Effector CD4-positive, alpha-beta T cell (primary cell): ENCODE measurements at regions not wholly inside any gene's neighbourhood (a gene's known extent, or its start where the extent isn't known, plus 50 kb on each side); places are given as distances from the start of the nearest gene placed in this dataset.
"Not testable (repeated sequence)": the region's sequence is repeated elsewhere in the genome, so short reads cannot be mapped to it uniquely, and the experiment has no call there.

Experiments used
- DNase-seq: peaks from one replicate; pipeline ENCODE4 v3.0.0-alpha.2; 2020

DNA sequence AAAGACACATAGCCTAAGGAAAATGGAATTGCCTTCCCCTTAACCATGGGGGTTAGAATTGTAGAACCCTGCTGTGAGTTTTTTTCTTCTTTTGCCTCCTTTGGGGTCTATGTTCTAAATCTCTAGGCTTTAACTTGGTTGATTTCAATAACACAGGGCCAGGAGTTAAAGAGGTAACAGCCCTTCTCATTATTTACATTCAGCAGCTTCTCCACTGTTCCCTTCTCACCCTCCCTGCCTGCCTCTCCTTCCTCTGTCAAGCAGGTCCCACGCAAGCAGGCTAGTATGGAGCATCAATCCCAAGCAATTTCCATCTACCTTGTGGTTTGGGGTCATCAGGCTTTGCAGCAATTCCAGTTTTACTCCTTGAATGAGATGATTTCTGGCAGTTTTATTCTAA lies 236.1 kb upstream of the G2E3 start:
- no peak for DNase-seq

DNA sequence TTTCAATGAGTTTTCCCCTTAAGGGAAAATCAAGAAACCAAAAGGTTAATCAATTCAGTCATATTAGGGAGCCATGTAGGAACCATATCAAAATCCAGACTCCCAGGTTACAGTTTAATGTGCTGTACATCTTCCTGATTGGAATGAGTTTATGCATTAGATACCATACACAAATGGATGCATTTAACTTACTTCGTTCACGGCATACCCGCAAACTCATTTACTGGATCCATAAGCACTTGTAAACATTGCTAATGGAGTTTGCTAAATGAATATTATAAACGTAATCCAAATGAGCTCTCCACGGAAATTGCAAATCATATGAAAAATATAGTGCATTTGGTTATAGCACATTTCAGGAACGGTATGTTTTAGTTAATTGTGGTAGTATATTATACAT lies 228.9 kb upstream of the G2E3 start:
- no peak for DNase-seq

DNA sequence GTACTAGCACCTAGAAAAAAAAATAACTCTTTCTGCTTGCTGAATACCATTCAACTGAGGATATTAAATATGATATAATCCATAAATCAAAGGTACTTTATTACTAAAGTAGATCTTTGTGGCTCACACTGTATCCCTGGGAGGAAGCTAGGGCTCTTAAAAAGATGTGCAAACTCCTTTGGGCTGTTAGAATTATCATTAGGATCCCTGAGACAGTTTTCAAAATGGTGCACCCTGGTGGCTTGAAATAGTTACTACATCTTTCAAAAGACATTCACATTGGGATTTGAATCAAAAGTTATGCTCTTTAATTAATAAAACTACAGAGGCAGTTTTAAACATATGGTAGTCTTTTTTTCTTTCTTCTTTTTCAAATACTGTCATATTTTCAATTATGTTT lies 228.5 kb upstream of the G2E3 start:
- no peak for DNase-seq

DNA sequence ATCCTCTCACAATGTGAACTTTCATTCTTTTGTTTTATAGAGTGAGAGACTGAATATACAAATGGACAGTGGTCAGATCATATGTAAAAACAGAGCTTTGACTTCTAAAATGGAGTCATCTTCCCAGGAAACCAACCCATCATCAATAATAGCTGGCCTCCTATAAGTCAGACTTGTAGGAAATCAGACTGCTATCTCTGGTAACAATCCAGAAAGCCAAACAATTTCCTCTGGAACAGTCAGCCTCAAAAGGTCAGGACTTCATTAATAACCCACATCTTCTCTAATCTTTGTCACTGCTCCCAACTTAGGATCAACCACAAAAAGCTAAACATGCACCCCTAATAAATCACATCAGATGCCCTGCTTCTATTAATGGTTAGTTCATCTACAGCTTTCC lies 227.9 kb upstream of the G2E3 start:
- no peak for DNase-seq

DNA sequence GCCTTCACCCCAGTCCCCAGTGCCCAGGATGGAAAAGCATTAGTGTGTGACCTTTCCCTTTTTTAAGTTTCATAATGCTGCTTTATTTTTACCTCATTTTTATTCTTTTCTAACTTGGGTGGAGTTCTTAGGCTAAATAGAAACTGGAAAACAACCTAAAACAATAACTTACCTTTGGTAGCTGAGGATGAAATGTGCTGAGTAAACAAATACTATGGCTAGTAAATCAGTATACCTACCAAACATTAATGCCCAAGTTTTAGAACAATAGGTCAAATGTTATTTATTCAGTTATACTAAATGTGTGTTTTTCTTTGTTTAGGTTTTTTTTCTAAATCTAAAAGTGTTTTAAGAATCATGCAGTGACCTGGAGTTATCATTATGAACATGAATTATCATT lies 226.6 kb upstream of the G2E3 start:
- DNase-seq = no peak

DNA sequence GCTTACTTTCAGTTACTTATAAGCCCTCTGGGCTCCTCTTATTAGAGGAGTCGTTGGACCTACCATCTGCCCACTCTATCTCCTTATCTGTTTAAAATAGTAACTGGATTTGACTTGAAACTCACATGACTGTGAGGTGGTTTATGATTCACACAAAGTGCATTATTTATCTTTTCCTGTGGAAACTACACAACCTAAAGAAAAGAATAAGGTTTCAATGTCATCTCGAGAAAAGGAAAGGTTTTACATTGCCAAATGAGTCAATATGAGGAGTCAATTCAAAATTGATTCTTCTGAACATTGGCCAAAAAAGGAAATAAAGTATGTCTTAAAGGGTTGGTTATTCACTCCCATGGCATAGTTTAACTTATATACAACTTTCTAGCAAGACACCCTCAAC lies 225.0 kb upstream of the G2E3 start:
- no peak for DNase-seq

DNA sequence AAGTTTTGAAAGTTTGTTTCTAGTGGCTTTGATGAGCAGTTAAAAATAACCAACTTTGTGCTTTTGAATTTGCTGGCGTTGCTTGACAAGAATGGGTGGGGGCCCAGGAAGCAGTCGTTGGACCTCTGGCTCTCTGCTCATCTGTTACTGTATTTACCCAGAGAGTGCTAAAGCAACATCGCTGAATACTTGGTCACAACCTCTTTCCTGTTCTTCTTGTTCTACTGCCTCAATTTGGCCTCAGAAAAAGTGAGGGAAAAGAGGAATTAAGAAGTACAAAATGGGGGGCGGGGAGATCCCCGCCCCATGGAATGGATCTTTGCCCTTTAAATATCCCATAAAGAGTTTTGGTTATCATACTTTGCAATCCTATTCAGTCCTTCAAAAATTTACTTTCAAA lies 221.5 kb upstream of the G2E3 start:
- no peak for DNase-seq

DNA sequence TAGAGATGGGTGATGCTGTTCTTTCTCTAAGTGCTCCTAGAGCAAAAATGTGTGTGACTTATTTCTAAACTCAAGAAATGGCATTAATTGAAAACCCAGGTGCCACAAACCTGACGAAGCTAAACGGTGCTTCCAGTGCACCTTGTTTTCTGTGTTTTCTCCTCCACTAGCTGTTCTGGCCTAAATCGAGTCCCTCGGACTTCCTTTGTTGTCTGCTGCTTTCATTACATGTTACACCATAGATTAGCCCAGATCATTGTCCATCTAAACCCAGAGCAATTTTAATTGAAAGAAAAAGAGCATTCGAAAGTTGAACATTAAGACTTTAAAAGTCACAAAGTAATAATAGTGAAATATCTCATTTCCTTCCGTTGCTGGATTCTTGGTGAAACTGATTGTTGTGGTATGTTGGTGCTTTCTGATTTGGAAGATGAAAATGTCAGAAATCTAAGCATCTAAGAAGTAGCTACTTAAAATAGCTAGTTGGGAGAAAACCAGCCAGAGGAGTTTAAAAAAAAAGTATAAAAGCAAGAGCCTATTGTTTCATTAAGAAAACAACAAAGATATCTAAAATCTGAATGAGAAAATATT lies 219.6 kb upstream of the G2E3 start:
- DNase-seq = no peak

DNA sequence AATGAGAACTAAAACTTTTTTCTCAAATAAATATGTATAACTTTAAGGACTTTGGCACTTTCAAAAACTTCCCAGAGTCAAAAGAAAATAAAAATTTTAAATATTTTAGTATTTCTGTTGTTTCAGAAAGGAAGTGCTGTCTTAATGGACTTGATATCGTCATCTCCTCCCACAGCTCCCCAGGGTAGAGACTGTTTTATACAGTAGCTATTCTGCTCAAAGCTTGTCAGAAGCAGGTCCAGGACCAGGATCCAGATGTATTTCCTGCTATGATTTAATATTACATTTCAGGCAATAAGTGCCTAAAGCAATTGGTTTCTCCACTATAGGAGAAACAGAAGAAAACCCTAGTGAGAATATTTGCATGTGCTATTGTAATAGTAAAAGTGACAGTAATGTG lies 218.5 kb upstream of the G2E3 start:
- DNase-seq = no peak

DNA sequence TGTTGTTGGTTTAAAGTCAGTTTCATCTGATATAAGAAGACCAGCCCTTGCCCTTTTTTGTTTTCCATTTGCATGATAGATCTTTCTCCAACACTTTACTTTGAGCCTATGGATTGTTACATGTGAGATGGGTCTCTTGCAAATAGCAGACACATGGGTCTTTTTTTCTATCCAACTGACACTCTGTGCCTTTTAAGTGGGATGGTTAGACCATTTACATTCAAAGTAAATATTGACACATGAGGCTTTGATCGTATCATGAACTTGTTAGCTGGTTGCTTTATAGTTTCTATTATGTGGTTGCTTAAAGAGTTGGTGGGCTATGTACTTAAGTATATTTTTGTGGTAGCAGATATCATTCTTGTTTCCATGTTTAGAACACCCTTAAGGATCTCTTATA lies 213.4 kb upstream of the G2E3 start:
- no peak for DNase-seq

DNA sequence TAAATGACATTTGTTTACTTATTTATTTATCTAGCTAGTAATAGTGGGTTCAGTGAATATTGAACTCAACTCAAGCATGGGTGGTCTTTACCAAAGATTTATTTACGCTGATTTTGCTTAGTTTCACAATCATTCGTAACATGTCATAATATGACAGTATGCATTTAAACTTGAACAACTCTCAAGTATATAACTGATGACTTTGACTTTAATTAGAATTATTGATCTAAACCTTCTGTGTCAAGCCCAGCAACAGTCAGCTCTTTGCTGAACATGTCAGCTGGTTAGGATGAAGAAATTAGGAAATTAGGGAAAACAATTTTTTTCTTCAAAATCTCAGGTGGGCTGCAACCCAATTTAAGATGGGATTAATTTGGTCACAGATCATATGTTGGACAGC lies 210.5 kb upstream of the G2E3 start:
- no peak for DNase-seq

DNA sequence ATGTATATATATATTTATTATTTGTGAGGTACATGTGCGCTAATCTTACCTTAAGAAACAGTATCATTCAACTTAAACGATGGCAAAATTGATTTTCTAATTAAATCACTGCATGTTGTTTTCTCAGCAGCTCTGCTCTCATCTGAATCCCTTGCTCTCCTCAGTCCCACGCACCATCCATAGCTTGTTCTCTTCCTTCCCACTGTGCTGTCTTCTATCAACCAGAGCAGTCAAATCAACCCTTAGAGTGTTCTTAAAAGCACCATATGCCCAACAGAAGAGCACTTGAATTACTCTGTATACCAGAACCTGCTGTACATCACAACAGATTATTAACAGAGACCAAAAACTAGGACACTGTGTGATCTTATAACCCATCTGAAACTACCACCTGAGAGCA lies 209.4 kb upstream of the G2E3 start:
- no peak for DNase-seq

DNA sequence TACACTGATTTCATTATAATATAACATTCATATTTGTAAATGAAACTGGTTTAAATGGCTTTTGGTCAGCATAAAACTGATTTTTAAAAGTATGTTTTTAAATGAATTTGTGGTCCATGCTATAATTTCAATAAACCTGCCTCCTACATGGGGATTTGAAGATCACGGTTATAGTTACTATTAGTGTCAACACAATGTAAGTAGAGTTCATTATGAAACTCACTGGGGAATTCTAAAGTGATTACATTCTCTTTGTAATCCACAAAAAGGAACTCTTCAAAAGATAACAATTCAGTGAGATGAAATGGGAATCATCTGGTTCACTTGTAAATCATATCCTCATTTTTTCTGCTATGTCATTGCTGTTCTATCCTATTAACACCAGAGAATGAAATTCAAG lies 204.5 kb upstream of the G2E3 start:
- no peak for DNase-seq

DNA sequence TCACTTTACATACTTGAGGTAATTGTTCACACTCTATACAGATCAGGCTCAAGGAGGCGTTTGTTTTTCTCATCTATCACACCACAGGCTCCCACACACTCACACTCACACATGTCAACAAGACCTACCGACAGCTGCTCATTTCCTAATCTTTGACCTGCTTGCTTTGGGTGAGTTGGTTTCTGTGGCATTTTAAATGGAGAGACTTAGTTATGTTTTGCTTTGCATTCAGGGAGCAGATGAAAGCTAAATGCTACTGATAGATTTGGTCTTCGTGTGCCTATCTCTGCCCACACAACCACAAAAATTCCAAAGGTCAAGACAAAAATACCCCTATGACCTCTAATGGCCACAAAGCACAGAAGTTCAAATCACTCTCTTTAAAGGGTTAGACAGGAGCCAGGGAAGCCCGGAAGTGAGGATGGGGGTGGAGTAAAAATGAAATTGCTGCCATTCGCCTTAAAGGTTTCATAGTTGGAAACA lies 203.5 kb upstream of the G2E3 start:
- no peak for DNase-seq

DNA sequence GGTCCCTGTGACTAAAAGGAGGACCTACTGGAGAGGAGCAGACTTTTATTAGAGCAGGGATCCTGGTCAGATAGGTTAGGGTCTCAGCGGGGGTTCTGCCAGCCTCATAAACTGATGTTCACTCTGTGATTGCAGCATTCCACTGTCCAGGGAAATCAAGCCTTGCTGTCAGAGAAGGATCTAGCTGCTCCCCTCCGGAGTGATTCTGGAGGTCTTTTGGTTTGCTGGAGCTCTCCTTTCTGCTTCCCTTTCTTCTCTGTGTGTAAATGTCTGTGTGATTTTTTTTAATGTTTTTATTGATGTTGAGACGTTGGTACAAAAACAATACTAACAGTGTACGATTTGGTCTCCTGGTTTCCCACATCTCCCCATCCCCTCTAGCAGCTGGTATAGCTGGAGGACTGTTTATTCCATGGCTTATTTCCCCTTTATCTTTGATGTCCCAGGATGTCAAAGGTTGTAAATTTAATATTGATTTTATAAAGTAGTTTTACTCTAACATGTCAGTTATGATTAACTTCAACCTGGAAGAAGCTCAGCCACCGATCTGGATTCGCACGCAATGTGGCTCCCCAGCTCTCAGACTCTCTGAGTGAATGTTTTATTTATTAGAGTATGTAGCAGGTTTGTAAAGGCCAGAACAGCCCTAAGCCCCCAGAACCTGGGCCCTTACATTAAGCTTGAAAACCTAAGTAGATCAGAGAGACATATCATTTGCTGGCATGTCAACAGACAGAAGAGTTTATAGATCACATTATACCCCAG lies 202.3 kb upstream of the G2E3 start:
- DNase-seq = no peak

DNA sequence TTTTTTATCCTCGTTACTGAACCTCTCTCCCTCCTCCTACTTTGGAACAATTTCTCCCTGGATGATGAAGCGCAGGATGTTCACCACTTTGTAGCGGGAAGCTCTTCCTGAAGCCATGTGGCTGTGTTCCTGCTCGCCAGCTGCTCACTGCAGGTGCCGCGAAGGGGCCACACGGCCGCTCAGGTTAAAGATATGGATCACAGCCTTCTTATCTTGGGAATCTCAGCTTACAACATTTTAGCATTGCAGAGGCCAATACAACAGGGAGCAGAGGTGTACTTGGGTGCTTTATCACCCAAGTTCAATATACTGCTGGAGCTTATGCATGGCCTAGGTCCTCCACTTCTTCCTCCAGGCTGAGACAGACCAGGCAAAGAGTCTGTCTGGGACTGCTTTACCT lies 201.2 kb upstream of the G2E3 start:
- DNase-seq = no peak

DNA sequence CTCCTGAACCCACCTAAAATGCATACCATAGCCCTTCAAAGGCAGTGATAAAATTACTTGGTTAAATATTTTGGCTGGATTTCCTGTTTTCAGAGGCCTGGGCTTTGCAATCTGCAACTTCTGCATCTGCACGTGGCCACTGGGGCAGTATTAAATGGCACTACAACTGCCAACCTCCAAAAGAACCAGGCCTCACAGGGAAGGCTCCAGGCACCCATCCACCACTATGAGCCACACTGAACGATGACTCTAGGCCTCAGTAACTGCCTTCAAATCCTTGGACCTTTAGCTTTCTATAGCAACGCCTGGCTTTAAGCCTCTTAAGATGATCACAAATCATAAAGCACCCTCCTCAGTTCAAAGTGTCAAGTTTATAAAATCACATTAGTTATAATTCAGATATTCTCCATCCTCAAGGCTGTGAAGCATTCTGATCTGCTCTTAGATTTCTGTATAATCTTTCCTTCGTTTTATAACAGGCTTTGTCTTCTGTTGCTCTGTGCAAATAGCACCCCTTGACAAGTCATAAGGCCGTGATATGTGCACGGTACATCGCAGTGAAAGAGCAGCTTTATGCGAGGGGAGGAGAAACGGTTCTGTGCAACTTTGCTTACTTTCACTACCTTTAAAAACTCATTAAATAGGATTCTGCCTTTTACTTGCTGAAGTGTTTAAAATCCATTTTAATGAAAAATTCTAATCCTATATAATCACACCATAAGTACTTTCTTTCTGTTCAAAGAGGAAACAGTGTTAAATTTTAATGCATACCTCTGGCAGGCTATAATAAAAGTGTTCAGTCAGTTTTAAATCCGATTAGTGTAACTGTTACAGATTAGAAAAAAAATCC lies 196.4 kb upstream of the G2E3 start:
- no peak for DNase-seq

DNA sequence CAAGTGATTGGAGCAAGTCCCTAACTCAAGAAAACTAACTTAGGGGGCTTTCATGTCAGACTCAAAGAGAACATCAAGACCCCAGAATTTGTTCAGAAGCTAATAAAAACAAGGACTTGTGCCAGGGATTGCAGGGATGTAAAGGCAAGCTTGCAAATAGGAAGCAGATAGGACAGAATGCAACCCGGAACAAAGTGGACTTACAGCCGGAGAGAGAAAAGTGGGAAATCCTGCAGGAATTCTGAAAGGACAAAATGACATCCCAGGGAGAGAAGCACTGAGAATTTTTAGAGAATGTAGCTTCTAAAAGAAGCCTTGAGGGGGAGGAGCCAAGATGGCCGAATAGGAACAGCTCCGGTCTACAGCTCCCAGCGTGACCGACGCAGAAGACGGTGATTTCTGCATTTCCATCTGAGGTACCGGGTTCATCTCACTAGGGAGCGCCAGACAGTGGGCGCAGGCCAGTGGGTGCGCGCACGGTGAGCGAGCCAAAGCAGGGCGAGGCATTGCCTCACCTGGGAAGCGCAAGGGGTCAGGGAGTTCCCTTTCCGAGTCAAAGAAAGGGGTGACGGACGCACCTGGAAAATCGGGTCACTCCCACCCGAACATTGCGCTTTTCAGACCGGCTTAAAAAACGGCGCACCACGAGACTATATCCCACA lies 195.6 kb upstream of the G2E3 start:
- not testable (repeated sequence) for DNase-seq

DNA sequence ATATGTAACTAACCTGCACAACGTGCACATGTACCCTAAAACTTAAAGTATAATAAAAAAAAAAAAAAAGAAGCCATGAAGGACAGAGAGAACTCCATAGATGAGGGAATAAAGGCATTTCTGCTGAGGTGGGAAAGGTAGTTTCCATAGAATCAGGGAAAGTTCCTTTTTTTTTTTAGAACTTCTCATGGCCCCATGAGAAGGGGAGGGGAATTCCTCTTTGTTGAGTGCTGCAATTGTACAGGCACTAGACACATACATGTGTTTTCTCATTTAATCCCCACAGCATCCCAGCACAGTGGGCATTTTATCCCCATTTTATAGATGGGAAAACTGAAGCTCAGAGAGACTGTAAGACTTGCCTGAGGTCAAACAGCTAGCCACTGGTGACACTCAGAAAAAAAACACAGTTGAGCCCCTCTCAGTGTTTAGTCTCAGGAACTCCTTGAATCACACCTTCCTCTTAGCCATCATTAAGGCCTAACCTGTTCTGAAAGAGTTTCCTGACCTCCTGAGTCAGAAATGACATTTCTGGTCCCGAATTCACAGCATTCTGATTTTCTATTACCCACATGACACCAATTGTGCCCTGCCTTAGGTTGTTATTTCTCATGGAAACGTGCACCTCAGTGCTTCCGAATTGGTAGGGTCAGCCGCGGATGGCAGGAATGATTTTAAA lies 189.3 kb upstream of the G2E3 start:
- no peak for DNase-seq

DNA sequence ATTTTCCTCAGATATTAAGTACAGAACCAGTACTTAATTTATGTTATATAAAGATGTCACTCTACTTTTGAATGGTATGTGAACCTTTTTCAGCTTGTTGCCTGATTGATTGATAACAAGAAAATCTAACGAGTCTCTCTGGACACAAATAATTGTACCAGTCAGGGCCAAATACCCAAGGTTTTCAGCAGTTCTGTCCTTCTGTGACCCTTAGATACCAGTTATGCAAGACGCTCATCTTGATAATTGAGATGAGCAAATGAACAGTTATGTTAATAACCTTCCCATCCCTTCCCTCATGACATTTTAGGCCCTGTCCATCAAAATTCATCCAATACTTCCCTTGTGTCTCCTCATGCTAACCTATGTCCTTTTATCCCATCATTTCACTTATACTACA lies 185.9 kb upstream of the G2E3 start:
- no peak for DNase-seq

DNA sequence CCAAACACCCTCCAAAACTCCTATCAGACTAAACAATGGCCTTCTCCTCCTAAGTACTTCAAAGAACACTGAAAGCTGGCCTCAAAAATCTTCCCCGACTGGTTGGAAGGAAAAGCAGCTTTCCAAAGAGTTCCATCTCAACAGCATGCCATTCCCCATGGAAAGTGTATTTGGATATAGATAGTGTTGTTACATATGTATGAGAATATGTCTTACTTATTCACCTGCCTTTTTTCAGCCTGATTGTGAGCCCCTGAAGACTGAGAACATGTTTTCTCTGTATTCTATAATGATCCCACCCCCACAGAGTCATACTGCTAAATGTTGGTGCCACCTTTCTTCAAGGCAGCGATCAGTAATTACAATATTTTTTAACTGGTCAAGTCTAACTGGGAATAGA lies 185.4 kb upstream of the G2E3 start:
- DNase-seq = no peak

DNA sequence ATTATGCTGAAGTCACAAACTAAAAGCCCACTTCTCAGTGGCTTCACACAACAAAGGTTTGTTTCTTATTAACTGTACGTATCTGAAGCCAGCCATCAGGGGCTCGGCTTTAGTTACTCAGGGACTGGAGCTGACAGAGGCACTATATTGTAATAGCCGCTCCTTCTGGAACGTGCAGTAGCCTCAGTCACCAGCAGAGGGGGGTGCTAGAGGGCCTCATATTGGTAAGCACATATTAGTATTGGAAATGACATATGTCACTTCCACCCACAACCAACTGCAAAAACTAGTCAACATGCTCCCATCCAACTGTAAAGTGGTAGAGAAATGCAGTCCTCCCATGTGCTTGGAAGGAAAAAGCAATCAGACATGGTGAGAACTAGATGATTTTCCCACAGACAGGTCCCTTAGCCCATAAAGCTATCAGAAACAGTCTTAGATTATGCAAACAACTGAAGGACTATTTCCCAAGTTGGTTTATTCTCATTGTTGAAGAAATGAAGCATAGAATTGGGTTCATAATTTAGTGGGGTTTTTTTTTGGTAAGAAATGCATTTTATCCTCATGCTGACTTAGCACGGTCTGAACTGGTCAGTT lies 183.6 kb upstream of the G2E3 start:
- peak; percentile 37 for DNase-seq
